HEK293T (cell line): ENCODE measurements at regions not wholly inside any gene's neighbourhood (a gene's known extent, or its start where the extent isn't known, plus 50 kb on each side); places are given as distances from the start of the nearest gene placed in this dataset.

ENCODE experiments used
- CTCF ChIA-PET: fragments of 350-600 bp; formaldehyde crosslinking; extraction: SDS; loops from one replicate; lab custom pipeline; 2021; ENCODE audit warnings: antibody characterized with exemption, inconsistent platforms; lab: Yijun Ruan, JAX
- POLR2A ChIA-PET: fragments of 350-600 bp; formaldehyde crosslinking; extraction: SDS; loops from one replicate; lab custom pipeline; 2020; ENCODE audit warnings: antibody characterized with exemption, inconsistent platforms; lab: Yijun Ruan, JAX
- DNase-seq: peaks from one replicate; pipeline ENCODE4 v3.0.0; 2012; ENCODE audit warnings: mixed read lengths; ENCODE audit errors: extremely low spot score
- ARNT ChIP-seq: fragments of 450-650 bp; IDR thresholded peaks from 2 replicates; pipeline ENCODE4 v1.6.1; 2017; ENCODE audit warnings: mild to moderate bottlenecking
- BHLHE40 ChIP-seq: fragments of 450-650 bp; IDR thresholded peaks from 2 replicates; pipeline ENCODE4 v1.6.1; 2016; ENCODE audit warnings: mild to moderate bottlenecking, moderate library complexity, borderline replicate concordance
- CTBP1 ChIP-seq: fragments of 450-650 bp; IDR thresholded peaks from 2 replicates; pipeline ENCODE4 v1.6.1; 2016; ENCODE audit warnings: borderline replicate concordance
- ELF4 ChIP-seq: fragments of 450-650 bp; IDR thresholded peaks from 2 replicates; pipeline ENCODE4 v1.6.1; 2017; ENCODE audit warnings: antibody characterized with exemption
- FOXA1 ChIP-seq: fragments of 450-650 bp; IDR thresholded peaks from 2 replicates; pipeline ENCODE4 v1.6.1; 2016; ENCODE audit warnings: mild to moderate bottlenecking
- FOXK2 ChIP-seq: fragments of 450-650 bp; IDR thresholded peaks from 2 replicates; pipeline ENCODE4 v1.6.1; 2016; ENCODE audit warnings: mild to moderate bottlenecking
- FOXM1 ChIP-seq: fragments of 450-650 bp; IDR thresholded peaks from 2 replicates; pipeline ENCODE4 v1.6.1; 2017; ENCODE audit warnings: mild to moderate bottlenecking, borderline replicate concordance
- HDGF ChIP-seq: fragments of 450-650 bp; IDR thresholded peaks from 2 replicates; pipeline ENCODE4 v1.6.1; 2017; ENCODE audit warnings: antibody characterized with exemption, borderline replicate concordance
- L3MBTL2 ChIP-seq: fragments of 450-650 bp; conservative IDR thresholded peaks from 2 replicates; pipeline ENCODE4 v1.6.1; 2016; ENCODE audit warnings: mild to moderate bottlenecking
- LEF1 ChIP-seq: fragments of 450-650 bp; IDR thresholded peaks from 2 replicates; pipeline ENCODE4 v1.6.1; 2017; ENCODE audit warnings: mild to moderate bottlenecking, borderline replicate concordance
- NFRKB ChIP-seq: fragments of 450-650 bp; IDR thresholded peaks from 2 replicates; pipeline ENCODE4 v1.6.1; 2016; ENCODE audit warnings: mild to moderate bottlenecking, moderate library complexity
- SP1 ChIP-seq: fragments of 450-650 bp; IDR thresholded peaks from 2 replicates; pipeline ENCODE4 v1.6.1; 2017
- SUZ12 ChIP-seq: fragments of 450-650 bp; IDR thresholded peaks from 2 replicates; pipeline ENCODE4 v1.6.1; 2016; ENCODE audit warnings: mild to moderate bottlenecking
- TARDBP ChIP-seq: fragments of 450-650 bp; IDR thresholded peaks from 2 replicates; pipeline ENCODE4 v1.6.1; 2016
- ZNF384 ChIP-seq: fragments of 450-650 bp; IDR thresholded peaks from 2 replicates; pipeline ENCODE4 v1.6.1; 2016
- TF ChIP-seq, protein P1 (sequence below): fragments of 450-650 bp; IDR thresholded peaks from 2 replicates; pipeline ENCODE4 v1.6.1; 2016

DNA sequence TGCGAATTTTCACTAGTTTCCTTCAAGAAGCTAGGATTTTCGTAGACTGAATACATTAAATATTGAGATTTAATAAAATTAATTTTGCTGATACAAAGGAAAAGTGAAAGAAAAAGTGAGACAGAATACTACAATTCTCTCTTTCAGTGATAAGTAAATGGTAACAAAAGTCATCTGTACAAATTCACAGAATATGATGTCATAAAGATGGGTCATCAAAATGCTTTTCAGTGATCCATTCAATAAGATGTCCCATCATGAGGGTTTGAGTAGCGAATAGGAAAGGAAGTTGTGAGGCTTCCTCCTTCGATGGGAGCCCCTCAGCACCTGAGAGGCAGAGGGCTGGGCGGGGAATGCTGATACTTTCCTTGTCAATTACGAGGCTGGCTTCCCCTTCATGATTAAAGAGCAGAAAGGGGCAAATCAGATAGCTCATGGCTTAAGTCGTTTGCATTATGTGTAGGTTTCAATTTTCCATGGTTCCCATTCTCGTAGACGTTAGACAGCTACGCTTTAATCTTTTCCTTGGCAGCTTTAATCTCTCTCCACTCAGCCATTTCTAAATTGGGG is 108.8 kb upstream of the SORBS2 start:
- CTCF ChIA-PET: interaction anchor here (0.6 to 1.5 kb wide), 3 partner anchors 101 to 360 kb away, joined by 4 to 8 read pairs (median 5); no protein-coding TSS in a partner anchor
- POLR2A ChIA-PET: interaction anchor here (1.5 kb wide), 1 partner anchor 18 kb away, joined by 3 read pairs; no protein-coding TSS in a partner anchor
- no peak for TF ChIP-seq FOXA1
- TF ChIP-seq, protein P1, sequence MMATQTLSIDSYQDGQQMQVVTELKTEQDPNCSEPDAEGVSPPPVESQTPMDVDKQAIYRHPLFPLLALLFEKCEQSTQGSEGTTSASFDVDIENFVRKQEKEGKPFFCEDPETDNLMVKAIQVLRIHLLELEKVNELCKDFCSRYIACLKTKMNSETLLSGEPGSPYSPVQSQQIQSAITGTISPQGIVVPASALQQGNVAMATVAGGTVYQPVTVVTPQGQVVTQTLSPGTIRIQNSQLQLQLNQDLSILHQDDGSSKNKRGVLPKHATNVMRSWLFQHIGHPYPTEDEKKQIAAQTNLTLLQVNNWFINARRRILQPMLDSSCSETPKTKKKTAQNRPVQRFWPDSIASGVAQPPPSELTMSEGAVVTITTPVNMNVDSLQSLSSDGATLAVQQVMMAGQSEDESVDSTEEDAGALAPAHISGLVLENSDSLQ: no peak
- no peak for TF ChIP-seq CTBP1
- TF ChIP-seq LEF1: no peak
- TF ChIP-seq SUZ12: no peak
- no peak for TF ChIP-seq ARNT
- TF ChIP-seq NFRKB: no peak
- DNase-seq: no peak

DNA sequence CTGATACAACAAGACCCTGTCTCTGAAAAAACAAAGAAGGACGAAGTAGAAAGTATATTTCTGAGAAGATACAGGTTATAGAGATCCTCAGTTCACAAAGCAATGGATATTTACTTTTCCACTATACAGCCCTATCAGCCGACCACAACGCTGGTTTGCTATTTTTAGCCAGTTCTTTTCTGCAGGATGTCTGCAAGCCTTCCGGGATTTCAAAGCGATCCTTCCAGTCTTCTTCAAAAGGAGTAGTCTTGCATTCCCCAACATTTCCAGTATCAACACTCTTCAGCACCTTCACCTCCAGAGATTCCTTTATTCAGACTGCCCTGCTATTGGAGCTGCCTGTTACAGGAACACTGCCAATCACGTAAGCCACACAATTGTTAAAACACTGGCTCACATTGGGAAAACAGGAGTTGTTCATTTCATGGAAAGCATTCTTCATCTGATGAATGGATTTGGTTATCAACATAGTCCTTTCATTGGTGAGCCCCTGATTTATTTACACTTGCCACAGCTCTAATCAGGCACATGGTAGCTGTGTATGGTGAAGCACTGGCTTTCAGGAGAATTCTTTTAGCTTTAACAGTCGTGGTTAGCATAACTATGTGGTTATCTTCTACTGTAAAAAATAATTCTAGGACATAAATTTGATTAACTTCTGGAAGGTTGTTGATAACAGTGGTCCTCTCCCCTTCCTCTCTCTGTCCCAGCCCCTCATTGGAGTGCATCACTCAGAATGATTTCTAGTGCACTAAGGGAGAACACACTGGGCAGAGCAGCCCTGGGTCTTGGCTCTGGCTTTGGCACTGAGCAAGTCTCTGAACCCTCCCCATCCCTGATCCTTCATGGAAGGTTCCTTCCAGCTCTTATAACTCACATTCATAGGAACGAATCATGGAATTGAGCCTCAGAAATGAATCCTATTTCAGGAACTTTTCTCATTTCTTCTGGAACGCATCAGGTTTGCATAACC is 109.9 kb upstream of the SORBS2 start:
- TF ChIP-seq L3MBTL2 (no peak), FOXA1 (no peak), SUZ12 (no peak)
- no peak for DNase-seq
- POLR2A ChIA-PET: interaction anchor here (1.4 to 1.5 kb wide), 2 partner anchors 10 to 19 kb away, joined by 3 to 5 read pairs; no protein-coding TSS in a partner anchor
- CTCF ChIA-PET: interaction anchor here (0.8 to 1.5 kb wide), 2 partner anchors 100 to 215 kb away, joined by 3 to 4 read pairs; no protein-coding TSS in a partner anchor

DNA sequence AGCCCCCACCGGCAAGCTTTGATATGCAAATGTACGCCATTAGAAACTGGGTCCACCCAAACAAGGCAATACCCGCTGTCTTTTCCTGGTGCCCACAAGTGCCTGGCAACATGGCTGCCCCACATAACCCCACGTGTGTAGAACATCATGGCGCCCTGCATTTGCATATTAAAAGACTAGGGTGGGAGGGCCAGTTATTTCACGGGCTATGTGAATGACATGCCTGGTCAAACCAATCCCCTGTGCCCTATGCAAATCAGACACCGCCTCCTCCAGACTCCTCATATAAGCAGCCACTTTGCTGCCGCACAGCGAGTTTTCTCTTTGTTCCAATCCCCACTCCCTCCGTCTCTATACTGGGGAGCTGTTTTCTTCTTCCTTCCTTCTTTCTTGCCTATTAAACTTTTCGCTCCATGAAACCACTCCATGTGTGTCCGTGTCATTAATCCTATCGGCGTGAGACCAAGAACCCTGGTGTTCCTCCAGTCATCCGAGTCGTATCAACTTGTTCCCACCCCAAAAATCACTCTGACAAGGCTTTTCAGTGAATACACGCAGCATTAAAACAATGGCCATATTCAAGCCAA is 112.6 kb upstream of the SORBS2 start:
- POLR2A ChIA-PET: no interaction called here
- no peak for TF ChIP-seq NFRKB
- TF ChIP-seq TARDBP: no peak
- TF ChIP-seq FOXM1: no peak
- no peak for TF ChIP-seq FOXA1
- CTCF ChIA-PET: interaction anchor here (0.5 to 0.7 kb wide), 2 partner anchors 22 to 645 kb away, joined by 3 to 4 read pairs; no protein-coding TSS in a partner anchor
- DNase-seq: no peak

DNA sequence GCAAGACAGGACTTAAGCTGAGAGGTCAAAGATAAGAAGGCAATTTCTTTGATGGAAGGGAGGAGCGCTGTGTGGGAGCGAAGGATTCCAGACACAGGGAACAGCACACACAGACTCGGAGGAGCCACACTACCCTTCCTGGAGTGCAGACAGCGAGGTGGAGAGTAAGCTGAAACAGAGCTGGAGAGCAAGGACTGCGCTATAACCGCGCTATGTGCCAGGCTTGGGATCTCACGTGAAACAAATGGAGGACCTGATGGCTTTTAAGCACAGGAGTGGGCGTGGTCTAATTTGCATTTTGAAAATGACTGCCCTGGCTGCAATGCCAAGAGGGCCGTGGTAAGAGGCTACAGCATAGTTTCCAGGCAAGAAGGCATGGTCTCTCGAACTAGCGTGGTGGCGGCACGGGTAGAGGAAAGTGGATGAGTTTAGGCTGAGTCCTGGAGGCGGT is 113.9 kb upstream of the SORBS2 start:
- no peak for TF ChIP-seq ZNF384
- TF ChIP-seq TARDBP: no peak
- no peak for TF ChIP-seq SP1
- TF ChIP-seq LEF1: no peak
- TF ChIP-seq ELF4: no peak
- TF ChIP-seq BHLHE40: no peak
- TF ChIP-seq SUZ12: no peak
- TF ChIP-seq, protein P1: no peak
- no peak for TF ChIP-seq FOXK2
- no peak for TF ChIP-seq FOXA1
- TF ChIP-seq NFRKB: no peak
- no peak for TF ChIP-seq FOXM1
- no peak for TF ChIP-seq ARNT
- TF ChIP-seq L3MBTL2: no peak
- no peak for TF ChIP-seq CTBP1
- no peak for TF ChIP-seq HDGF
- CTCF ChIA-PET: interaction anchor here (0.6 kb wide), 1 partner anchor 217 kb away, joined by 4 read pairs; no protein-coding TSS in a partner anchor
- POLR2A ChIA-PET: interaction anchor here (1.1 kb wide), 1 partner anchor 115 kb away, joined by 3 read pairs; the partner anchor contains the start of gene SORBS2
- DNase-seq: peak; percentile 49

DNA sequence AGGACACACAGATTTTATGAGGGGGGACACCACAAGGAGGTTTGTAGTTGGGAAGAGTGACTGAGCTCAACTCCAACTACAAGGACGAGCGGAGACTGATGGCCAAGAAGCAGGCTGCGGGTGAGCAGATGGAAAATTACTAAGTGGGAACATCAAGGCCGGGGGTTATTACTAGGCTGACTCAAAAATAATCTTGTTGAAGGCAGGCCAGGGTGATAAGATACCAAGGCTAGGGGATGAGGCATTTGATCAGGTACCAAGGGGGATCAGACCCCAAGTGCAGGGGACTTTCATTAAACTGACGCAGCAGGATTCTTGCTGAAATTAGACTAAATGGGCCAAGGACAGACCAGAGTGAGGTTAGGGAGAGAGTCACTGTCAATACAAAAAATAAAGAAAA is 119.4 kb upstream of the SORBS2 start:
- TF ChIP-seq SUZ12 (no peak), LEF1 (no peak), CTBP1 (no peak), FOXK2 (no peak), FOXA1 (no peak), SP1 (no peak), ELF4 (no peak), BHLHE40 (no peak), HDGF (no peak), L3MBTL2 (no peak), ZNF384 (no peak), ARNT (no peak), FOXM1 (no peak), NFRKB (no peak)
- TF ChIP-seq, protein P1: no peak
- ChIA-PET CTCF (no interaction called here), POLR2A (interaction anchor here (1.6 kb wide), 1 partner anchor 9 kb away, joined by 5 read pairs; no protein-coding TSS in a partner anchor)
- no peak for DNase-seq
